Limb (tissue), 2 donors: ENCODE measurements at regions not wholly inside any gene's neighbourhood (a gene's known extent, or its start where the extent isn't known, plus 50 kb on each side); places are given as distances from the start of the nearest gene placed in this dataset.
"Not testable (repeated sequence)": the region's sequence is repeated elsewhere in the genome, so short reads cannot be mapped to it uniquely, and the experiment has no call there.

Experiments used
- DNase-seq, 2 donors: peaks; one replicate each; pipeline ENCODE4 v3.0.0-alpha.2; 2016; ENCODE audit errors: extremely low spot score in 2 of 2

- DNase-seq: no peak
Measured at GRCh38 chr6:11427091-11427722, 110.3 kb upstream of the TMEM170B start.

- no peak for DNase-seq
Measured at GRCh38 chr6:11426571-11426970, 111.0 kb upstream of the TMEM170B start.

DNA sequence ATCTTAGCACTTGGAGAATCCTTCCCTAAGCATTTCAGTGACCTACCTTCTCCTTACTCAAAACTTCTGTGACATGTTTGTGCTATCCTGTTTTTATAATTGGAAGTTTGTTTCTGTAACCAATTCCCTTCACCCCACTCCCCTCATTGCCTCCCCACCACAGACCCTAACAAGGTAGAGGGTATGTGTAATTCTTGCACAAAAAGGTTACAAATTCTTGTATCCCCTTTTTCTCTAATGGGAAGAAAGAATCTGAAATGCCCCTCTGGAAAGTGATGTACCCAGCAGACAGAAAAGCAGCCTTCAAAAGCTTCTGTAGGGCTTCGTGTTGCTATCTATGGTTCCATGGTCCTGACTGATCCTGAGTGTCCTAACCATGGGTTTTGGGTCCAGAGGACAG lies 111.7 kb upstream of the TMEM170B start:
- no peak for DNase-seq

DNA sequence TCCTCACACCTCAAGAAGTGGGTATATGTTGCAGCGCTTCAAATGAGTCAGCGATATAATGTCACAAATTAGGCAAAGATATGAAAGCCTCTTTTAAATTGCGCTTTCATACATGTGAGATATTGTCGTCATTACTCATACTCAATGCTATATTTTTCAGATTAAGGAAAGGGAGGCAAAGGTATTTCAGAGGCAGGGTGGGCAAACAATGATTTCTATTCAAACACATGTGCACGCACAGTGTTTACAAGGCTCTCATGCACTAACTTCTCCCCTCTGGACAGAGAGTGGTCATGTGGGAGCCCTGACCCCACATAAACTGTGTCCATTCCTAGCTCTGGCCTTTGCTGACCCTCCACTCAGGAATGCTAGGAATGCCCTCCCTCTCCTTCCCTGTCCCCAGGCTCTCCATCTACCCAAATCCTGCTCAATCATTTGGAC lies 112.1 kb upstream of the TMEM170B start:
- no peak for DNase-seq

DNA sequence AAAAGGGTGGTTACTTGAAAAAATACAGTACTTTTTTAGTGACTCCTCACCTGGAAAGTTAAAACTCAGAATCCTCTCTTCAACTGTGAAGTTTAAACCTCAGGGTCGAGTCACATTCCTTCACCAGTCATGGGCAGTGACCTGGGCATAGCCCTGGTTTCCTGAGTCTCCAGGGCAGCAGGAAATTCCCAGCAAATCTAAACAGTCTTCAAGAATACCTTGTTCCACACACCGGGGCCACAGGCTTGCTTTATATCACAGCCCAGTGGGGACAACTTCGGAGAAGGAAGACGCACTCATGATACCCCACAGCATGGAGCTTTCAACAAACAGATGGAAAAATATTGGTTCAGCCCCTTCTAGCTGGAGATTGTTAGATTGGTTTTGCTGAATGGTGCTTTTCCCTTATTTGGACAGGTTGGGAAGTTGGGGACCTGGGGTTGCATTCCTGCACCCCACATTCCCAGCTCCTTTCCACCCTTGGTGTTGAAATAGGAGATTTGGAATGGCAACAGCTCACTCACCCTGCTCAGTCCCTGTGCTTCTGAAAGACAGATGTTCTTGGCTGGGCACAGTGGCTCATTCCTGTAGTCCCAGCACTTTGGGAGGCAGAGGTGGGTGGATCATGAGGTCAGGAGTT lies 113.0 kb upstream of the TMEM170B start:
- no peak for DNase-seq

- no peak for DNase-seq
Measured at GRCh38 chr6:11423667-11424066, 113.9 kb upstream of the TMEM170B start.

DNA sequence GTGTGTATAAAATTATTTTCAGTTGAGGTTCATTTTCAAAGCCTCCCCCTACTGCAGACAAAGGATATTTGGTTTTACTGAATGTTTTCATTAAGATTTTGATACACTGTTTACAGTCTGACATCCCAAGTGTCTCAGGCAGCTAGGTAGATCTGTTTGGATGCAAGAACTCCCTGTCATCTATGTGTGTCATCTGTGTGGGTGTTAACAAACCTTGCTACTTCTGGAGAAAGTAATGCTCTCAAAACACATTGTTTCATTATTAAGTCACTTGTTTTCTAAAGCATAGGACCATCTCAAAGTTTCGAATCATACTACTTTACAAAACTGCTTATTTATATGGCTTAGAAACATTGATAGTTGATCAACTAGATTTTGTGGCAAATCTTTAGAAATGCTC lies 114.5 kb upstream of the TMEM170B start:
- DNase-seq: no peak

DNA sequence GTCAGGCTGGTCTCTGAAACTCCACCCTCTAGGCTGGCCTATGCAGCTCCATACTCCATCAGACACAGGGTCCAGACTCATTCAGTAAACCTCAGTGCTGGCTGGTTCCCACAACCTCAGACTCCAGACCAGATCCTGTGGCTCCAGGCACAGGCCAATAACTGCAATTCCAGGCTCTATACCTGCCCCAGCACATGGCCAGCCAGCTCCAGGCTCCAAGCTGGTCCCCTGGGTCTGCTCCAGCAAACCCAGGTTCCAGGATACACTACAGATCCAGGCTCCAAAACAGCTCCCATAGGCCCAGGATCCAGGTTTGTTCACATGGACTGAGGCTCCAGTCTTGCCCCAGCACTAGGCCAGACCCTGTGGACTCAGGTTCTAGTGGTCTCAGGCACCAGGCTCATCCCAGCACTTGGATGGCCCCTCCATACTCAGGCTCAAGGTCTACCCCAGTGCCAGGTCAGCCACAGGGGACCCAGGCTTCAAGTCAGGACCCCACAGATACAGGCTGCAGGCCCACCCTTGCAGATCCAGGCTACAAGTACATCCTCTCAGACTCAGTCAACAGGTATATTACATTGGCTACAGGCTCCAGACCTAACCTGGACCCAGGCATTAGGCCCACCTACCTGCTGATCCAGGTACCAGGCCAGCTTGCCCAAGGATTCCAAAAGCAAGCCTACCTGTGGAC lies 117.6 kb upstream of the TMEM170B start:
- no peak for DNase-seq

- no peak for DNase-seq
Measured at GRCh38 chr6:11418290-11418905, 119.2 kb upstream of the TMEM170B start.

- no peak for DNase-seq
Measured at GRCh38 chr6:11416936-11417576, 120.5 kb upstream of the TMEM170B start.

DNA sequence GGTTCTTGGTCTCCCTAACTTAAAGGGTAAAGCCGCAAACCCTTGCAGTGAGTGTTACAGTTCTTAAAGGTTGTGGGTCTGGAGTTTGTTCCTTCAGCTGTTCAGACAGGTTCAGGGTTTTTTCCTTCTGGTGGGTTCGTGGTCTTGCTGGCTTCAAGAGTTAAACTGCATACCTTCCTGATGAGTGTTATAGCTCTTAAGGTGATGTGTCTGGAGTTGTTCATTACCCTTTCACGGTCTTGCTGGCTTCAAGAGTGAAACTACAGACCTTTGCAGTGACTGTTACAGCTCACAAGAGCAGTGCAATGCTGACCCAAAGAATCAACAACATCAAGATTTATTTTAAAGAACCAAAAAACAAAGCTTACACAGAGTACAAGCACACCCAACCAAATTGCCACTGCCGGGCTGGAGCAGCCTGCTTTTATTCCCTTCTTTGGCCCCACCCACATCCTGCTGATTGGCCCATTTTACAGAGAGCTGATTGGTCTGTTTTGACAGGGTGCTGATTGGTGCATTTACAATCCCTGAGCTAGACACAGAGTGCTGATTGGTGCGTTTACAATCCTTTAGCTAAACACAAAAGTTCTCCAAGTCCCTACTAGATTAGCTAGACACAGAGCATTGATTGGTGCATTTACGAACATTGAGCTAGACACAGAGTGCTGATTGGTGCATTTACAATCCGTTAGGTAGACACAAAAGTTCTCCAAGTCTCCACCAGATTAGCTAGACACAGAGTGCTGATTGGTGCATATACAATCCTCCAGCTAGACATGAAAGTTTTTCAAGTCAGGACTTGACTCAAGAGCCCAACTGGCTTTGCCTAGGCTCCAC lies 121.2 kb upstream of the TMEM170B start:
- not testable (repeated sequence) for DNase-seq

GRCh38 chr6:11415557-11415956 lies 122.0 kb upstream of the TMEM170B start:
- DNase-seq: no peak

- DNase-seq: no peak
Measured at GRCh38 chr6:11414176-11414963, 123.2 kb upstream of the TMEM170B start.

GRCh38 chr6:11413728-11414127 lies 123.8 kb upstream of the TMEM170B start:
- DNase-seq: no peak

DNA sequence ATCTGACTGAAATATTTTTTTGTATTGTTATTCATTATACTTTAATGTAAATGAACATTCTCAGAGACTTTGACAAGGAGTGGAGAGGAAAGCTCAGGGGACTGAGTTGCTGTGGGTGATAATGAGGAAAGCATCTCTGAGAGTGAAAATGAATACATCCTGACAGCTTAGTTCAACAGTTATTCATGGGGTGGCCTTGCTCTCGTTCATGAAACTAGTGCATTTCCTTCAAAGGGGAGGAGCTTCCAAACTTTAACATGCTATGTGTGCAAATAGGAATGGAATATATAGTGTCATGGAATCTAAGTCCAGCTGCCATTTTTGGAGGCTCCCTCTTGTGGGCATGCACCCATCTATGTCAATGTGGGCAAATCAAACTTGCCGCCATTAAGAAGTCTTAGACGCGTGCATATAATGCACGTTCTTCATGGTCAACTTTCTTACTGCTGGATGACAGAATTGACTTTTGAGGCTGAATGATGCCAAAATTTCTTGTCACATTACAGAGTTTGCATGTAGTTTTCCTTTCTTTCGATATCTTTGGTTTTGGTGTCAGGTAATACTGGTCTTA lies 124.3 kb upstream of the TMEM170B start:
- no peak for DNase-seq

GRCh38 chr6:11412616-11413015 lies 124.9 kb upstream of the TMEM170B start:
- no peak for DNase-seq

DNA sequence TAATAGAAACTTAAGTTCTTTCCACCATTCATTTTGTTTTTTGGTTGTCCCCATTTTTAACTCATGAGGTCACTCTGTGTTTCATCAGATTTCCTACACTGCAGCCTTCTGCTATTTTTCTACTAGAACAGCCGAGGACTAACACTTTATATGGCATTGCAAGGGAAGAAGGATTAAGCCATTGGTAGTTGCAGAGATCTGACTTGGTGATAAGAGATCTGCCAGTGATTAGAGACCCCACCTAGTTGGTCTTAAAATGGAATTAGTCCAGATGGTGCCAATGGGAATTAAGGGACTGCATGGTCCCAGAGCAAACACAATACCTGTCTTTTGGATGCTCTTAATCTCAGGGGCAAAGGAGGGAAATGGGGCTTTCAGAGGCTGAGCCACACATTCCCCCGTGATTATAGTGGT lies 125.5 kb upstream of the TMEM170B start:
- DNase-seq: no peak

GRCh38 chr6:11411593-11411992 lies 126.0 kb upstream of the TMEM170B start:
- DNase-seq: no peak

- no peak for DNase-seq
Measured at GRCh38 chr6:11410539-11411307, 126.8 kb upstream of the TMEM170B start.
